Endothelial cell of umbilical vein (primary cell): ENCODE measurements at regions not wholly inside any gene's neighbourhood (a gene's known extent, or its start where the extent isn't known, plus 50 kb on each side); places are given as distances from the start of the nearest gene placed in this dataset.

ENCODE experiments used
- BruUV-seq: library from RNA; stranded (reverse); fragments of 400-500 nt; replicated peaks from 2 replicates; lab custom pipeline; 2021; lab: Mats Ljungman, UMichigan
- CTCF ChIA-PET: fragments of 300-600, 350-600 bp; sonication (Branson Sonifier 250); formaldehyde crosslinking; loops from one replicate; lab custom pipeline; 2021; ENCODE audit warnings: antibody characterized with exemption, inconsistent platforms; lab: Charles Lee
- POLR2A ChIA-PET: fragments of 300-600, 350-600 bp; sonication (Branson Sonifier 250); formaldehyde crosslinking; loops from one replicate; lab custom pipeline; 2021; ENCODE audit warnings: antibody characterized with exemption, inconsistent platforms; lab: Charles Lee
- DNase-seq: peaks from one replicate; pipeline ENCODE4 v3.0.0-alpha.2; 2011; ENCODE audit warnings: low read depth, low spot score
- FAIRE-seq: peaks from 2 replicates; lab custom pipeline; 2011; peaks lifted over from hg19 to GRCh38; lab: Jason Lieb, UNC
- H2AFZ ChIP-seq: 2 replicates; pipeline ENCODE4 v1.6.0; 2012; ENCODE audit warnings: low read depth, low read length, control low read depth, inconsistent platforms
- H3K27ac ChIP-seq: 2 replicates; pipeline ENCODE4 v1.5.1; 2011; ENCODE audit warnings: low read depth, mild to moderate bottlenecking, control low read depth, low read length, moderate library complexity; ENCODE audit not compliant: insufficient read depth
- H3K27me3 ChIP-seq, 2 experiments: 2 replicates each; pipeline versions ENCODE4 v1.6.0 to v1.6.1; 2011; ENCODE audit warnings: low read length in 2 of 2, mixed read lengths in 1 of 2; ENCODE audit not compliant: control insufficient read depth in 2 of 2, insufficient read depth in 2 of 2
- H3K36me3 ChIP-seq, 2 experiments: 2 replicates in 1 of 2; 3 replicates in 1 of 2; pipeline ENCODE4 v1.5.1; 2011; ENCODE audit warnings: low read length in 2 of 2, mild to moderate bottlenecking in 1 of 2, moderate library complexity in 1 of 2; ENCODE audit not compliant: control insufficient read depth in 2 of 2, insufficient read depth in 2 of 2; ENCODE audit errors: extremely low read depth in 1 of 2
- H3K4me1 ChIP-seq: 3 replicates; pipeline ENCODE4 v1.5.1; 2011; ENCODE audit warnings: mild to moderate bottlenecking, low read length; ENCODE audit not compliant: control insufficient read depth, insufficient read depth; ENCODE audit errors: extremely low read depth
- H3K4me2 ChIP-seq: 2 replicates; pipeline ENCODE4 v1.6.1; 2011; ENCODE audit warnings: low read length, control low read depth, mixed read lengths; ENCODE audit not compliant: insufficient read depth
- H3K4me3 ChIP-seq, 3 experiments: fragments of 200-600 bp in 1 of 3; sonication (generic), shearing (Covaris generic) in 1 of 3; replicated peaks in 1 of 3; 2 replicates each; pipeline ENCODE4 v1.5.1; 2011 to 2016; ENCODE audit warnings: control low read depth in 3 of 3, low read length in 3 of 3, mild to moderate bottlenecking in 2 of 3, inconsistent platforms in 1 of 3, low read depth in 1 of 3, moderate library complexity in 1 of 3; ENCODE audit not compliant: insufficient read depth in 1 of 3
- H3K79me2 ChIP-seq: 2 replicates; pipeline ENCODE4 v1.6.0; 2012; ENCODE audit warnings: low read length, inconsistent platforms; ENCODE audit not compliant: control insufficient read depth, insufficient read depth
- H3K9ac ChIP-seq: replicated peaks from 2 replicates; pipeline ENCODE3; 2011; ENCODE audit warnings: low read length, control low read depth; ENCODE audit not compliant: insufficient read depth; ENCODE audit errors: extremely low read depth
- H3K9me1 ChIP-seq: replicated peaks from 3 replicates; pipeline ENCODE4 v1.6.0; 2011; ENCODE audit warnings: mild to moderate bottlenecking, low read length; ENCODE audit not compliant: control insufficient read depth, insufficient read depth; ENCODE audit errors: extremely low read depth
- H3K9me3 ChIP-seq: replicated peaks from 2 replicates; pipeline ENCODE4 v1.5.1; 2012; ENCODE audit warnings: low read length, inconsistent platforms; ENCODE audit not compliant: control insufficient read depth, insufficient read depth
- H4K20me1 ChIP-seq: replicated peaks from 2 replicates; pipeline ENCODE3; 2011; ENCODE audit warnings: mild to moderate bottlenecking, low read length; ENCODE audit not compliant: control insufficient read depth, insufficient read depth; ENCODE audit errors: extremely low read depth
- EZH2 ChIP-seq: IDR thresholded peaks from 2 replicates; pipeline ENCODE4 v1.6.1; 2012; ENCODE audit warnings: borderline replicate concordance, low read depth, mild to moderate bottlenecking, moderate library complexity, low read length, inconsistent platforms; ENCODE audit not compliant: severe bottlenecking
- FOS ChIP-seq: IDR thresholded peaks from 2 replicates; pipeline ENCODE4 v1.6.1; 2011; ENCODE audit warnings: mild to moderate bottlenecking, low read length, moderate library complexity, borderline replicate concordance; ENCODE audit not compliant: insufficient read depth
- GATA2 ChIP-seq: IDR thresholded peaks from 2 replicates; pipeline ENCODE4 v1.7.0; 2011; ENCODE audit warnings: low read depth, mild to moderate bottlenecking, moderate library complexity, mixed read lengths, low read length; ENCODE audit not compliant: insufficient read length, insufficient read depth
- JUN ChIP-seq: IDR thresholded peaks from 2 replicates; pipeline ENCODE4 v1.6.1; 2011; ENCODE audit warnings: borderline replicate concordance, low read depth; ENCODE audit not compliant: insufficient read length, insufficient read depth
- MYC ChIP-seq: IDR thresholded peaks from one replicate; pipeline ENCODE4 v1.6.1; 2011; ENCODE audit warnings: mild to moderate bottlenecking, low read depth, low read length
- POLR2A ChIP-seq: IDR thresholded peaks from 2 replicates; pipeline ENCODE4 v1.6.1; 2012; ENCODE audit warnings: low read depth, mild to moderate bottlenecking, control low read depth, low read length
- POLR2AphosphoS5 ChIP-seq: IDR thresholded peaks from 2 replicates; pipeline ENCODE4 v1.6.1; 2012; ENCODE audit warnings: low read depth, mild to moderate bottlenecking, control low read depth, low read length, moderate library complexity; ENCODE audit not compliant: insufficient read depth
- dilution Hi-C: fragments of 300-500 bp; cut with MboI; formaldehyde crosslinking; loops from one replicate; pipeline ENCODE4 v1.15.0; 2019; ENCODE audit warnings: low sequenced_read_pairs; ENCODE audit not compliant: extremely low pct_ligation_motif_present
- intact Hi-C: fragments of 100-400 bp; cut with micrococcal nuclease; formaldehyde crosslinking; loops from one replicate; pipeline ENCODE4 v1.10.0; 2022
- TF ChIP-seq, protein P1 (sequence below): IDR thresholded peaks from 2 replicates; pipeline ENCODE4 v1.6.1; 2011; ENCODE audit not compliant: insufficient read depth, insufficient read length
- TF ChIP-seq, protein P2 (sequence below), 2 donors: IDR thresholded peaks; 1 replicate in 1 of 2; 2 replicates in 1 of 2; pipeline ENCODE4 v1.5.1; 2011; ENCODE audit warnings: low read length in 2 of 2, mild to moderate bottlenecking in 2 of 2, moderate library complexity in 2 of 2, control low read depth in 1 of 2, inconsistent platforms in 1 of 2, low read depth in 1 of 2; ENCODE audit not compliant: insufficient read depth in 1 of 2; ENCODE audit errors: extremely low read depth in 1 of 2

DNA sequence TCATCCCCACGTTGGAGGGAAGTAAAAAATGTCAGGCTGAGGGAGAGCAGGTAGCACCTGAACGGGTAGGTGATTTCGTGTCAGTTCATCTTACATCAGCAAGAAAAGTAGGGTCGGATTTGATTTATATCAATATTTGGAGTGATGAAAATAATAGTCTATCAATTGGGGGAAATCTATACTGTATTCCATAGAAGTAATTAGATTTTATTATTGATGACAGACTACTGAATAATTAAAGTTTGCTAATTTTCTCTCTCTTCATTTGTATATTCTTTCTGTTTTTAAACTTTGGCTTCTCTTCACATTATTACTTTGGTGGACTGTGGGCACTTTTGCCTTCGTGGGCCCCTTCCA is 78.4 kb downstream of the OLIG3 start:
- H3K4me1 ChIP-seq: no peaks in the 10 kb centered on the region
- POLR2A ChIA-PET: no interaction called here
- CTCF ChIA-PET: interaction anchor here (0.7 to 3.8 kb wide), 14 partner anchors 14 to 339 kb away, joined by 3 to 30 read pairs (median 4); no protein-coding TSS in a partner anchor
- no peaks in the 10 kb centered on the region for H3K79me2 ChIP-seq
- BruUV-seq: no TSS peak
- intact Hi-C loops: loop anchor here (1.0 kb wide), 4 partner anchors 102 to 340 kb away; no protein-coding TSS in a partner anchor
- H3K27me3 ChIP-seq: peaks cover 19 to 28% of the 10 kb centered on the region in 2 experiments
- DNase-seq (no peak), FAIRE-seq (no peak)
- no peaks in the 10 kb centered on the region for H4K20me1 ChIP-seq
- dilution Hi-C loops: no loop called here
- no peaks in the 10 kb centered on the region for H3K9me1 ChIP-seq
- H3K9ac ChIP-seq: no peak overlapping the region
- peak overlapping the region; percentile 92 for H3K4me2 ChIP-seq
- no peaks in the 10 kb centered on the region for H3K9me3 ChIP-seq
- H3K4me3 ChIP-seq: no peak overlapping the region
- TF ChIP-seq POLR2AphosphoS5: no peak
- no peak for TF ChIP-seq EZH2
- TF ChIP-seq GATA2: no peak
- TF ChIP-seq JUN: no peak
- TF ChIP-seq POLR2A: no peak
- TF ChIP-seq, protein P1, sequence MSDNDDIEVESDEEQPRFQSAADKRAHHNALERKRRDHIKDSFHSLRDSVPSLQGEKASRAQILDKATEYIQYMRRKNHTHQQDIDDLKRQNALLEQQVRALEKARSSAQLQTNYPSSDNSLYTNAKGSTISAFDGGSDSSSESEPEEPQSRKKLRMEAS: no peak
- TF ChIP-seq, protein P2, sequence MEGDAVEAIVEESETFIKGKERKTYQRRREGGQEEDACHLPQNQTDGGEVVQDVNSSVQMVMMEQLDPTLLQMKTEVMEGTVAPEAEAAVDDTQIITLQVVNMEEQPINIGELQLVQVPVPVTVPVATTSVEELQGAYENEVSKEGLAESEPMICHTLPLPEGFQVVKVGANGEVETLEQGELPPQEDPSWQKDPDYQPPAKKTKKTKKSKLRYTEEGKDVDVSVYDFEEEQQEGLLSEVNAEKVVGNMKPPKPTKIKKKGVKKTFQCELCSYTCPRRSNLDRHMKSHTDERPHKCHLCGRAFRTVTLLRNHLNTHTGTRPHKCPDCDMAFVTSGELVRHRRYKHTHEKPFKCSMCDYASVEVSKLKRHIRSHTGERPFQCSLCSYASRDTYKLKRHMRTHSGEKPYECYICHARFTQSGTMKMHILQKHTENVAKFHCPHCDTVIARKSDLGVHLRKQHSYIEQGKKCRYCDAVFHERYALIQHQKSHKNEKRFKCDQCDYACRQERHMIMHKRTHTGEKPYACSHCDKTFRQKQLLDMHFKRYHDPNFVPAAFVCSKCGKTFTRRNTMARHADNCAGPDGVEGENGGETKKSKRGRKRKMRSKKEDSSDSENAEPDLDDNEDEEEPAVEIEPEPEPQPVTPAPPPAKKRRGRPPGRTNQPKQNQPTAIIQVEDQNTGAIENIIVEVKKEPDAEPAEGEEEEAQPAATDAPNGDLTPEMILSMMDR (IDR thresholded peaks at IDR 0.05; ENCODE audit: extremely low read depth in 1 of 2, insufficient read depth in 1 of 2, low read depth in 1 of 2, low read length in 2 of 2): no peak
- TF ChIP-seq FOS: no peak
- TF ChIP-seq MYC: no peak
- no peak overlapping the region for H2AFZ ChIP-seq
- no peaks in the 10 kb centered on the region for H3K36me3 ChIP-seq
- no peak overlapping the region for H3K27ac ChIP-seq
